Left ventricle myocardium inferior (tissue), 1 donor: ENCODE measurements at regions not wholly inside any gene's neighbourhood (a gene's known extent, or its start where the extent isn't known, plus 50 kb on each side); places are given as distances from the start of the nearest gene placed in this dataset.

Experiments used
- DNase-seq: peaks from one replicate; pipeline ENCODE4 v3.0.0-alpha.2; 2020
- H3K27ac ChIP-seq: fragments of 200-600 bp; replicated peaks from 2 replicates; pipeline ENCODE4 v1.8.0; 2021
- H3K27me3 ChIP-seq: fragments of 200-600 bp; 2 replicates; pipeline ENCODE4 v1.8.0; 2021; ENCODE audit warnings: low read depth
- H3K36me3 ChIP-seq: fragments of 200-600 bp; 2 replicates; pipeline ENCODE4 v1.8.0; 2021
- H3K4me1 ChIP-seq: fragments of 200-600 bp; 2 replicates; pipeline ENCODE4 v1.8.0; 2021
- H3K4me3 ChIP-seq: fragments of 200-600 bp; 2 replicates; pipeline ENCODE4 v1.8.0; 2021; ENCODE audit warnings: mild to moderate bottlenecking, moderate library complexity
- H3K9me3 ChIP-seq: fragments of 200-600 bp; replicated peaks from 2 replicates; pipeline ENCODE4 v1.8.0; 2021
- CTCF ChIP-seq: fragments of 200-600 bp; IDR thresholded peaks from 2 replicates; pipeline ENCODE4 v1.8.0; 2021; ENCODE audit warnings: antibody characterized with exemption, mild to moderate bottlenecking, borderline replicate concordance
- intact Hi-C: fragments of 100-400 bp; cut with micrococcal nuclease; formaldehyde crosslinking; loops from one replicate; pipeline ENCODE4 v1.11.0; 2022
- donor health status: DM: no; HTN: yes; CAD: no; lungs with severe emphysema.

- H3K9me3 ChIP-seq: peaks cover 16% of the 10 kb centered on the region
- H3K27ac ChIP-seq: no peak overlapping the region
- TF ChIP-seq CTCF: no peak
- no peaks in the 10 kb centered on the region for H3K4me1 ChIP-seq
- H3K27me3 ChIP-seq: no peaks in the 10 kb centered on the region
- no peak overlapping the region for H3K4me3 ChIP-seq
- DNase-seq: no peak
- H3K36me3 ChIP-seq: no peaks in the 10 kb centered on the region
- intact Hi-C loops: no loop called here
Observed at GRCh38 chr12:58026897-58027891, 85.8 kb downstream of the ATP23 start.

GRCh38 chr12:58028294-58028693, 86.9 kb downstream of the ATP23 start:
- H3K27me3 ChIP-seq: no peaks in the 10 kb centered on the region
- no peak overlapping the region for H3K4me3 ChIP-seq
- H3K27ac ChIP-seq: no peak overlapping the region
- intact Hi-C loops: no loop called here
- H3K9me3 ChIP-seq: peaks cover 27% of the 10 kb centered on the region
- DNase-seq: no peak
- no peaks in the 10 kb centered on the region for H3K4me1 ChIP-seq
- H3K36me3 ChIP-seq: no peaks in the 10 kb centered on the region
- no peak for TF ChIP-seq CTCF

- TF ChIP-seq CTCF: no peak
- intact Hi-C loops: no loop called here
- no peak overlapping the region for H3K4me3 ChIP-seq
- no peak for DNase-seq
- H3K4me1 ChIP-seq: peaks cover 6% of the 10 kb centered on the region
- no peaks in the 10 kb centered on the region for H3K27me3 ChIP-seq
- no peaks in the 10 kb centered on the region for H3K36me3 ChIP-seq
- H3K9me3 ChIP-seq: peaks cover 36% of the 10 kb centered on the region
- no peak overlapping the region for H3K27ac ChIP-seq
Observed at GRCh38 chr12:58029260-58029659, 87.9 kb downstream of the ATP23 start.

- Histone ChIP-seq H3K4me3 (no peak overlapping the region), H3K36me3 (no peaks in the 10 kb centered on the region), H3K27ac (no peak overlapping the region), H3K4me1 (peaks cover 11% of the 10 kb centered on the region), H3K9me3 (peaks cover 45% of the 10 kb centered on the region), H3K27me3 (no peaks in the 10 kb centered on the region)
- no peak for TF ChIP-seq CTCF
- intact Hi-C loops: no loop called here
- no peak for DNase-seq
Observed at GRCh38 chr12:58030566-58031279, 89.4 kb downstream of the ATP23 start.

- intact Hi-C loops: no loop called here
- no peak for TF ChIP-seq CTCF
- H3K9me3 ChIP-seq: peaks cover 55% of the 10 kb centered on the region
Observed at GRCh38 chr12:58032156-58032555, 90.8 kb downstream of the ATP23 start.

More at GRCh38 chr12:58032156-58032555, 90.8 kb downstream of the ATP23 start:
- no peak for DNase-seq
- H3K4me3 ChIP-seq: no peak overlapping the region
- H3K36me3 ChIP-seq: no peaks in the 10 kb centered on the region
- no peaks in the 10 kb centered on the region for H3K27me3 ChIP-seq
- H3K27ac ChIP-seq: no peak overlapping the region
- H3K4me1 ChIP-seq: peaks cover 11% of the 10 kb centered on the region
